MM.1S (cell line): ENCODE measurements at regions not wholly inside any gene's neighbourhood (a gene's known extent, or its start where the extent isn't known, plus 50 kb on each side); places are given as distances from the start of the nearest gene placed in this dataset.

Source experiments
- CTCF ChIP-seq: fragments of 300-600 bp; sonication (generic); IDR thresholded peaks from 2 replicates; pipeline ENCODE4 v1.5.1; 2016; ENCODE audit warnings: antibody characterized with exemption, low read length, mixed read lengths
- EZH2 ChIP-seq: fragments of 300-600 bp; sonication (generic); optimal IDR thresholded peaks from 2 replicates; pipeline ENCODE3; 2017; ENCODE audit warnings: low read depth, mild to moderate bottlenecking, antibody characterized with exemption, low read length, mixed read lengths
- EZH2phosphoT487 ChIP-seq: fragments of 300-600 bp; sonication (generic); IDR thresholded peaks from 2 replicates; pipeline ENCODE4 v1.6.1; 2018; ENCODE audit warnings: antibody characterized with exemption, low read length

- TF ChIP-seq CTCF = no peak
- no peak for TF ChIP-seq EZH2phosphoT487
- TF ChIP-seq EZH2 = no peak
Measured at GRCh38 chr10:93175490-93175889, 101.8 kb downstream of the CYP26A1 start.
